ENCODE measurements at regions not wholly inside any gene's neighbourhood (a gene's known extent, or its start where the extent isn't known, plus 50 kb on each side); places are given as distances from the start of the nearest gene placed in this dataset.

DNA sequence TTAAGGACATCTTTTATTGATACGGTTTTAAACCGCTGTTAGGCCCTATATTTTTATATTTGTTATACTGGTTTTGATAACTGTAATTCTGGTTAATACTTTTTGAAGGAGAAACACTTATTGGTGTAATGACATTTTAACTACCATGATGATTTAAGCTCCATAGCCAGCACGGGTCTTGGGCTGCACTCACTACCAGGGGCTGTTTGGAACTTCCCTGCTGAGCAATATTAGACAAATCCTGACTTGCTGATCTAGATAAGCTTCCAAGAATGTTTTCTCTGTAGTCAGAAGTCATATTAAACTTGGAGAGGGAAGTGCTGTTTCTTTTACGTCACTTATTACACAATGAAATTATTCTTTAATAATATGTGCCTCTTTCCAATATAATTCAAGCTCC is 540.0 kb upstream of the GRAMD2B start:
- TF ChIP-seq CTCF (IDR thresholded peaks at IDR 0.05) (no peak), POLR2A (IDR thresholded peaks at IDR 0.05) (no peak)

Data from lower leg skin (tissue), 3 donors.